ENCODE measurements at regions not wholly inside any gene's neighbourhood (a gene's known extent, or its start where the extent isn't known, plus 50 kb on each side); places are given as distances from the start of the nearest gene placed in this dataset.

GRCh38 chr10:64060389-64060788 lies 539.2 kb downstream of the REEP3 start:
- Histone ChIP-seq H3K9me3 (ENCODE audit: low read depth, low read length, poor library complexity, severe bottlenecking) (no peaks in the 10 kb centered on the region), H3K27ac (ENCODE audit: low read depth, low read length, poor library complexity, severe bottlenecking) (no peak overlapping the region), H3K4me1 (ENCODE audit: insufficient read depth, low read length, poor library complexity, severe bottlenecking) (no peaks in the 10 kb centered on the region), H3K36me3 (ENCODE audit: insufficient read depth, low read length, poor library complexity, severe bottlenecking) (no peaks in the 10 kb centered on the region), H3K4me3 (ENCODE audit: low read depth, low read length, poor library complexity, severe bottlenecking) (no peak overlapping the region), H3K27me3 (replicated peaks; ENCODE audit: insufficient read depth, low read depth, low read length, poor library complexity) (peaks cover 36% of the 10 kb centered on the region)
- DNase-seq (ENCODE audit: low spot score), result no peak
- ChIA-PET CTCF (no interaction called here), POLR2A (ENCODE audit: low non-redundant PET) (no interaction called here)
- BruUV-seq (replicated peaks), result no TSS peak
- TF ChIP-seq CTCF (conservative IDR thresholded peaks at IDR 0.05; ENCODE audit: low read depth, low read length) (no peak), EZH2 (IDR thresholded peaks at IDR 0.05; ENCODE audit: borderline replicate concordance, low read depth, low read length, poor library complexity, severe bottlenecking) (no peak)
- intact Hi-C loops (cut with micrococcal nuclease; ENCODE audit: unreplicated experiment), result no loop called here

- ChIA-PET CTCF (no interaction called here), POLR2A (ENCODE audit: low non-redundant PET) (no interaction called here)
- Histone ChIP-seq H3K36me3 (ENCODE audit: insufficient read depth, low read length, poor library complexity, severe bottlenecking) (no peaks in the 10 kb centered on the region), H3K27me3 (replicated peaks; ENCODE audit: insufficient read depth, low read depth, low read length, poor library complexity) (peaks cover 32% of the 10 kb centered on the region), H3K4me1 (ENCODE audit: insufficient read depth, low read length, poor library complexity, severe bottlenecking) (no peaks in the 10 kb centered on the region), H3K9me3 (ENCODE audit: low read depth, low read length, poor library complexity, severe bottlenecking) (no peaks in the 10 kb centered on the region), H3K4me3 (ENCODE audit: low read depth, low read length, poor library complexity, severe bottlenecking) (no peak overlapping the region), H3K27ac (ENCODE audit: low read depth, low read length, poor library complexity, severe bottlenecking) (no peak overlapping the region)
- intact Hi-C loops (cut with micrococcal nuclease; ENCODE audit: unreplicated experiment), result no loop called here
- no TSS peak for BruUV-seq (replicated peaks)
- TF ChIP-seq CTCF (conservative IDR thresholded peaks at IDR 0.05; ENCODE audit: low read depth, low read length), result no peak
- TF ChIP-seq EZH2 (IDR thresholded peaks at IDR 0.05; ENCODE audit: borderline replicate concordance, low read depth, low read length, poor library complexity, severe bottlenecking), result no peak
- DNase-seq (ENCODE audit: low spot score), result no peak
These were observed 541.6 kb downstream of the REEP3 start for GRCh38 chr10:64062793-64063192.

GRCh38 chr10:64067009-64067606 lies 545.9 kb downstream of the REEP3 start:
- Histone ChIP-seq H3K27ac (ENCODE audit: low read depth, low read length, poor library complexity, severe bottlenecking) (no peak overlapping the region), H3K27me3 (replicated peaks; ENCODE audit: insufficient read depth, low read depth, low read length, poor library complexity) (peaks cover 3% of the 10 kb centered on the region), H3K9me3 (ENCODE audit: low read depth, low read length, poor library complexity, severe bottlenecking) (no peaks in the 10 kb centered on the region), H3K4me1 (ENCODE audit: insufficient read depth, low read length, poor library complexity, severe bottlenecking) (no peaks in the 10 kb centered on the region), H3K36me3 (ENCODE audit: insufficient read depth, low read length, poor library complexity, severe bottlenecking) (no peaks in the 10 kb centered on the region), H3K4me3 (ENCODE audit: low read depth, low read length, poor library complexity, severe bottlenecking) (no peak overlapping the region)
- POLR2A ChIA-PET (ENCODE audit: low non-redundant PET), result no interaction called here
- intact Hi-C loops (cut with micrococcal nuclease; ENCODE audit: unreplicated experiment), result no loop called here
- DNase-seq (ENCODE audit: low spot score), result no peak
- no TSS peak for BruUV-seq (replicated peaks)
- CTCF ChIA-PET, result no interaction called here
- no peak for TF ChIP-seq EZH2 (IDR thresholded peaks at IDR 0.05; ENCODE audit: borderline replicate concordance, low read depth, low read length, poor library complexity, severe bottlenecking)
- TF ChIP-seq CTCF (conservative IDR thresholded peaks at IDR 0.05; ENCODE audit: low read depth, low read length), result no peak

All from A673 (cell line).